ENCODE measurements at regions not wholly inside any gene's neighbourhood (a gene's known extent, or its start where the extent isn't known, plus 50 kb on each side); places are given as distances from the start of the nearest gene placed in this dataset.
A peak's percentile ranks its signal among the peaks of the same experiment; 100 is the strongest.
"Not testable (repeated sequence)": the region's sequence is repeated elsewhere in the genome, so short reads cannot be mapped to it uniquely, and the experiment has no call there.

DNA sequence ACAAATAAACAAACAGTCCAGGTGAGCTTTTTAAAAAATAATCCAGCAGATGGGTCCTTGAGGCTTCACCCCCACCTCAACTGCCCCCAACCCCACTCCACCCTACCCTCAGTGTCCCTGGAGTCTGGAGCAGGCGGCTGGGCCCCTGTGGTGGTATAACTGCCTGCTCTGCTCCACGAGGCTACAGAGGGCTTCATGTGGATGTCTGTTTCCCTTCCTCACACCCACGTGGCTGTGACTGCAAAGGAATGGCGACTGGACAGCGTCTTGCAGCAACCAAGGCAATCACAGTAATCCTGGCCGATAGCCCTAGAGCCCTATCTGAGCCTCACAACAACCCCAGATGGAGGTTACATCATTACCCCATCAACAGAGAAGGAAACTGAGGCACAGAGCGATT, 76.5 kb downstream of the SLC2A10 start:
- Histone ChIP-seq H2AFZ (ENCODE audit: low read length) (no peak overlapping the region), H3K4me2 (ENCODE audit: insufficient read depth, low read length) (no peak overlapping the region), H3K4me1 (ENCODE audit: insufficient read depth, low read length) (no peaks in the 10 kb centered on the region), H4K20me1 (ENCODE audit: insufficient read depth, low read length) (no peaks in the 10 kb centered on the region), H3K36me3 (ENCODE audit: insufficient read depth, low read length) (no peaks in the 10 kb centered on the region), H3K27ac (ENCODE audit: low read depth, low read length) (no peak overlapping the region), H3K4me3 (ENCODE audit: insufficient read depth, low read length) (no peak overlapping the region), H3K9me3 (ENCODE audit: low read depth, low read length) (no peaks in the 10 kb centered on the region), H3K79me2 (ENCODE audit: insufficient read depth, low read length) (no peaks in the 10 kb centered on the region), H3K27me3 (ENCODE audit: insufficient read depth, low read length) (no peaks in the 10 kb centered on the region)
- no peak for DNase-seq (ENCODE audit: insufficient read length, low spot score, missing footprints)
- TF ChIP-seq, protein P1, sequence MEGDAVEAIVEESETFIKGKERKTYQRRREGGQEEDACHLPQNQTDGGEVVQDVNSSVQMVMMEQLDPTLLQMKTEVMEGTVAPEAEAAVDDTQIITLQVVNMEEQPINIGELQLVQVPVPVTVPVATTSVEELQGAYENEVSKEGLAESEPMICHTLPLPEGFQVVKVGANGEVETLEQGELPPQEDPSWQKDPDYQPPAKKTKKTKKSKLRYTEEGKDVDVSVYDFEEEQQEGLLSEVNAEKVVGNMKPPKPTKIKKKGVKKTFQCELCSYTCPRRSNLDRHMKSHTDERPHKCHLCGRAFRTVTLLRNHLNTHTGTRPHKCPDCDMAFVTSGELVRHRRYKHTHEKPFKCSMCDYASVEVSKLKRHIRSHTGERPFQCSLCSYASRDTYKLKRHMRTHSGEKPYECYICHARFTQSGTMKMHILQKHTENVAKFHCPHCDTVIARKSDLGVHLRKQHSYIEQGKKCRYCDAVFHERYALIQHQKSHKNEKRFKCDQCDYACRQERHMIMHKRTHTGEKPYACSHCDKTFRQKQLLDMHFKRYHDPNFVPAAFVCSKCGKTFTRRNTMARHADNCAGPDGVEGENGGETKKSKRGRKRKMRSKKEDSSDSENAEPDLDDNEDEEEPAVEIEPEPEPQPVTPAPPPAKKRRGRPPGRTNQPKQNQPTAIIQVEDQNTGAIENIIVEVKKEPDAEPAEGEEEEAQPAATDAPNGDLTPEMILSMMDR (IDR thresholded peaks at IDR 0.05; ENCODE audit: extremely low read depth, low read depth, low read length) = no peak

GRCh38 chr20:46786566-46786965, 77.1 kb downstream of the SLC2A10 start:
- H3K9me3 ChIP-seq (ENCODE audit: low read depth, low read length) = no peaks in the 10 kb centered on the region
- no peaks in the 10 kb centered on the region for H3K36me3 ChIP-seq (ENCODE audit: insufficient read depth, low read length)
- TF ChIP-seq, protein P1 (IDR thresholded peaks at IDR 0.05; ENCODE audit: extremely low read depth, low read depth, low read length) = no peak
- DNase-seq (ENCODE audit: insufficient read length, low spot score, missing footprints) = no peak
- no peak overlapping the region for H2AFZ ChIP-seq (ENCODE audit: low read length)
- no peak overlapping the region for H3K4me3 ChIP-seq (ENCODE audit: insufficient read depth, low read length)
- H3K79me2 ChIP-seq (ENCODE audit: insufficient read depth, low read length) = no peaks in the 10 kb centered on the region
- H3K27ac ChIP-seq (ENCODE audit: low read depth, low read length) = no peak overlapping the region
- H3K27me3 ChIP-seq (ENCODE audit: insufficient read depth, low read length) = no peaks in the 10 kb centered on the region
- H3K4me2 ChIP-seq (ENCODE audit: insufficient read depth, low read length) = no peak overlapping the region
- H4K20me1 ChIP-seq (ENCODE audit: insufficient read depth, low read length) = no peaks in the 10 kb centered on the region
- no peaks in the 10 kb centered on the region for H3K4me1 ChIP-seq (ENCODE audit: insufficient read depth, low read length)

DNA sequence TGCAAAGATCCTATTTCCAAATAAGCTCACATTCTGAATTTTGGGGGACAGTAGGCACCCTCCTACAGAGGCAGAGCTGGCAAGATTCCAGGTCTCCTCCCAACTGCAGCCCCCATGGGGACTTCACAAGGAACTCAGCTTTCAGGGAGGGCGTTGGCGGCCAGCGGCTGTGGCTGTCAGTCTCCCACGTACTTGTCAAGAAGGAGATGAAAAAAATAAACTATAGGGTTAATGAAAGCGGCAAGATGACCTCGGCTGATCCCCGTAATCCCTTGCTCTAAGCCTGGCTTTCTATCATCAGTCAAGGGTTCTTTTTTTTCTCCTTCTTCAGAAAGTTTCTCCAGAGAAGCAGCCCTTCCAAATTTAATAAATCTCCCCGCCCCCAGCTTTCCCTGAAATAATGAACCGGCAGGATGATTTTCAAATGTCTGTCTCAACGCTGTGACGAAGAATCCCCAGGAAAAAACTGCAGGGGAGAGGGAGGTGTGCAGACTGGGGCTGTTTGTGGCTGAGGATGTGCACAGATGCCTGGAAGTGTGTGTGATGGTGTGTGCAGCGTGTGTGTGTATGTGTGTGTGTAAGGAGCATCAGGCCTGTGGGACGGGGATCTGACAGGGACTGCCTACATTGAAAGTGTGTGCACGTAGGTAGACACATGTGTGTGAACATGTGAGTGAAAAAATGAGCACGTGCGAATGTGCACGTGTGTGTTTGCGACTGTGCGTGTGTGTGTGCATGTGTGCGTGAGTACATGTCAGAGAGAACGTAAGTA, 78.7 kb downstream of the SLC2A10 start:
- no peaks in the 10 kb centered on the region for H3K4me1 ChIP-seq (ENCODE audit: insufficient read depth, low read length)
- peak overlapping the region; percentile 29 for H2AFZ ChIP-seq (ENCODE audit: low read length)
- peaks cover 7% of the 10 kb centered on the region for H3K27me3 ChIP-seq (ENCODE audit: insufficient read depth, low read length)
- H3K36me3 ChIP-seq (ENCODE audit: insufficient read depth, low read length) = no peaks in the 10 kb centered on the region
- no peaks in the 10 kb centered on the region for H3K9me3 ChIP-seq (ENCODE audit: low read depth, low read length)
- no peak overlapping the region for H3K27ac ChIP-seq (ENCODE audit: low read depth, low read length)
- no peak overlapping the region for H3K4me3 ChIP-seq (ENCODE audit: insufficient read depth, low read length)
- TF ChIP-seq, protein P1 (IDR thresholded peaks at IDR 0.05; ENCODE audit: extremely low read depth, low read depth, low read length) = no peak
- H3K4me2 ChIP-seq (ENCODE audit: insufficient read depth, low read length) = peak overlapping the region; percentile 28
- no peaks in the 10 kb centered on the region for H4K20me1 ChIP-seq (ENCODE audit: insufficient read depth, low read length)
- DNase-seq (ENCODE audit: insufficient read length, low spot score, missing footprints) = no peak
- H3K79me2 ChIP-seq (ENCODE audit: insufficient read depth, low read length) = no peaks in the 10 kb centered on the region

DNA sequence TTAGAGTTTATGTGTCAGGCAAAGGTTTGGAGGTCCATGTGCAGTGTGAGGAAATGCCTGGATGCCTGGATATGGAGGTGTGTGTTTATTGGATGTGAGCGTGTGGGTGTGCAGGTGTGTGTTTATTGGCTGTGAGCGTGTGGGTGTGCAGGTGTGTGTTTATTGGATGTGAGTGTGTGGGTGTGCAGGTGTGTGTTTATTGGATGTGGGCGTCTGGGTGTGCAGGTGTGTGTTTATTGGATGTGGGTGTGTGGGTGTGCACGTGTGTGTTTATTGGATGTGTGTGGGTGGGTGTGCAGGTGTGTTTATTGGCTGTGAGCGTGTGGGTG, 79.3 kb downstream of the SLC2A10 start:
- H4K20me1 ChIP-seq (ENCODE audit: insufficient read depth, low read length); H2AFZ ChIP-seq (ENCODE audit: low read length); H3K4me2 ChIP-seq (ENCODE audit: insufficient read depth, low read length): not testable (repeated sequence)

More for the DNA sequence above, 79.3 kb downstream of the SLC2A10 start:
- not testable (repeated sequence) for H3K4me1 ChIP-seq (ENCODE audit: insufficient read depth, low read length); DNase-seq (ENCODE audit: insufficient read length, low spot score, missing footprints); H3K36me3 ChIP-seq (ENCODE audit: insufficient read depth, low read length); H3K4me3 ChIP-seq (ENCODE audit: insufficient read depth, low read length); H3K27ac ChIP-seq (ENCODE audit: low read depth, low read length); H3K79me2 ChIP-seq (ENCODE audit: insufficient read depth, low read length); H3K9me3 ChIP-seq (ENCODE audit: low read depth, low read length)
- H3K27me3 ChIP-seq (ENCODE audit: insufficient read depth, low read length) = peaks cover 10% of the 10 kb centered on the region
